Natural killer cell (primary cell): ENCODE measurements at regions not wholly inside any gene's neighbourhood (a gene's known extent, or its start where the extent isn't known, plus 50 kb on each side); places are given as distances from the start of the nearest gene placed in this dataset.

Experiments used
- ATAC-seq, 3 donors: fragments of 150-1000 bp in 2 of 3; fragments of 200-7000 bp in 1 of 3; cut with Tn5 transposase; 1 replicate in 1 of 3; 2 replicates in 2 of 3; pipeline ENCODE4 v1.10.0; 2021; ENCODE audit warnings: mild to moderate bottlenecking in 2 of 3, moderate library complexity in 2 of 3
- DNase-seq, 2 donors: peaks; one replicate each; pipeline versions ENCODE4 v3.0.0 to v3.0.0-alpha.2; 2013 to 2021; ENCODE audit warnings: mixed read lengths in 1 of 2
- H3K27ac ChIP-seq: one replicate; pipeline ENCODE4 v1.5.1; 2013; ENCODE audit warnings: mild to moderate bottlenecking, low read length
- H3K27me3 ChIP-seq: one replicate; pipeline ENCODE4 v1.6.1; 2013; ENCODE audit warnings: low read length; ENCODE audit not compliant: control insufficient read depth, insufficient read depth
- H3K36me3 ChIP-seq: one replicate; pipeline ENCODE4 v1.6.1; 2013; ENCODE audit warnings: low read length; ENCODE audit not compliant: control insufficient read depth, insufficient read depth
- H3K4me1 ChIP-seq: one replicate; pipeline ENCODE4 v1.6.1; 2013; ENCODE audit warnings: low read length; ENCODE audit not compliant: control insufficient read depth, insufficient read depth
- H3K4me3 ChIP-seq: one replicate; pipeline ENCODE4 v1.5.1; 2013; ENCODE audit warnings: low read length
- H3K9me3 ChIP-seq: one replicate; pipeline ENCODE4 v1.6.1; 2013; ENCODE audit warnings: low read length; ENCODE audit not compliant: control insufficient read depth, insufficient read depth
- H3K27ac Mint-ChIP-seq, 2 donors: one replicate each; pipeline ENCODE4 v1.8.0; 2022; ENCODE audit warnings: mild to moderate bottlenecking in 2 of 2, mixed read lengths in 2 of 2, moderate library complexity in 1 of 2
- H3K27me3 Mint-ChIP-seq, 2 donors: one replicate each; pipeline ENCODE4 v1.8.0; 2022; ENCODE audit warnings: low read depth in 2 of 2, mixed read lengths in 2 of 2
- H3K36me3 Mint-ChIP-seq: one replicate; pipeline ENCODE4 v1.8.0; 2022; ENCODE audit warnings: mixed read lengths
- H3K4me1 Mint-ChIP-seq, 2 donors: one replicate each; pipeline ENCODE4 v1.8.0; 2022; ENCODE audit warnings: mixed read lengths in 2 of 2
- H3K4me3 Mint-ChIP-seq: one replicate; pipeline ENCODE4 v1.8.0; 2022; ENCODE audit warnings: mild to moderate bottlenecking, moderate library complexity, mixed read lengths
- H3K9me3 Mint-ChIP-seq, 2 donors: one replicate each; pipeline ENCODE4 v1.8.0; 2022; ENCODE audit warnings: mixed read lengths in 2 of 2
- CTCF ChIP-seq: fragments of 200-600 bp; IDR thresholded peaks from one replicate; pipeline ENCODE4 v1.8.0; 2022; ENCODE audit warnings: antibody characterized with exemption
- WGBS: methylation state at CpG from one replicate; pipeline ENCODE4 v1.1.7; 2013; ENCODE audit warnings: missing lambda C conversion rate; ENCODE audit not compliant: insufficient coverage; 5-methylcytosine and 5-hydroxymethylcytosine counted together
- intact Hi-C: fragments of 100-400 bp; cut with micrococcal nuclease; formaldehyde crosslinking; loops from one replicate; pipeline ENCODE4 v1.14.2; 2022

GRCh38 chr1:115227346-115228082 is 110.5 kb downstream of the NGF start:
- Mint-ChIP-seq H3K9me3 (no peaks in the 10 kb centered on the region), H3K4me1 (no peaks in the 10 kb centered on the region), H3K36me3 (no peaks in the 10 kb centered on the region), H3K27me3 (no peaks in the 10 kb centered on the region), H3K27ac (no peak overlapping the region), H3K4me3 (no peak overlapping the region)
- no peaks in the 10 kb centered on the region for H3K9me3 ChIP-seq
- H3K27me3 ChIP-seq: no peaks in the 10 kb centered on the region
- H3K4me3 ChIP-seq: no peak overlapping the region
- no peak for TF ChIP-seq CTCF
- H3K36me3 ChIP-seq: no peaks in the 10 kb centered on the region
- no peak for DNase-seq
- H3K4me1 ChIP-seq: no peaks in the 10 kb centered on the region
- 89% methylated on average over 8 of the region's 8 CpGs for WGBS
- intact Hi-C loops: no loop called here
- H3K27ac ChIP-seq: no peak overlapping the region
- no peak for ATAC-seq

- DNase-seq (no peak), ATAC-seq (no peak)
- Histone ChIP-seq H3K4me1 (no peaks in the 10 kb centered on the region), H3K36me3 (no peaks in the 10 kb centered on the region), H3K27ac (no peak overlapping the region), H3K9me3 (no peaks in the 10 kb centered on the region), H3K4me3 (no peak overlapping the region), H3K27me3 (no peaks in the 10 kb centered on the region)
- intact Hi-C loops: no loop called here
- H3K4me1 Mint-ChIP-seq: no peaks in the 10 kb centered on the region
- WGBS: 82% methylated on average over 11 of the region's 11 CpGs
- no peaks in the 10 kb centered on the region for H3K9me3 Mint-ChIP-seq
- no peak overlapping the region for H3K4me3 Mint-ChIP-seq
- H3K27me3 Mint-ChIP-seq: no peaks in the 10 kb centered on the region
- H3K27ac Mint-ChIP-seq: no peak overlapping the region
- TF ChIP-seq CTCF: no peak
- no peaks in the 10 kb centered on the region for H3K36me3 Mint-ChIP-seq
These were observed 111.9 kb downstream of the NGF start for GRCh38 chr1:115225993-115226685.

- Mint-ChIP-seq H3K9me3 (no peaks in the 10 kb centered on the region), H3K36me3 (no peaks in the 10 kb centered on the region), H3K4me3 (no peak overlapping the region), H3K4me1 (no peaks in the 10 kb centered on the region), H3K27me3 (peaks cover 2 to 3% of the 10 kb centered on the region in 2 donors), H3K27ac (no peak overlapping the region)
- H3K27ac ChIP-seq: no peak overlapping the region
- H3K9me3 ChIP-seq: no peaks in the 10 kb centered on the region
- no peaks in the 10 kb centered on the region for H3K36me3 ChIP-seq
- H3K4me1 ChIP-seq: no peaks in the 10 kb centered on the region
- WGBS: 84% methylated on average over 2 of the region's 2 CpGs
- no peaks in the 10 kb centered on the region for H3K27me3 ChIP-seq
- intact Hi-C loops: no loop called here
- DNase-seq: no peak
- ATAC-seq: no peak
- TF ChIP-seq CTCF: no peak
- H3K4me3 ChIP-seq: no peak overlapping the region
These were observed 113.4 kb downstream of the NGF start for GRCh38 chr1:115224636-115225035.
